Liver (tissue), 3 donors: ENCODE measurements at regions not wholly inside any gene's neighbourhood (a gene's known extent, or its start where the extent isn't known, plus 50 kb on each side); places are given as distances from the start of the nearest gene placed in this dataset.

Experiments used
- CTCF ChIP-seq: fragments of 150-350 bp; IDR thresholded peaks from 2 replicates; pipeline ENCODE4 v1.5.1; 2017; ENCODE audit warnings: improper control_type of control experiment, low read depth, low read length; ENCODE audit not compliant: missing input control
- EGR1 ChIP-seq, 2 donors: IDR thresholded peaks; 2 replicates each; pipeline ENCODE4 v1.6.1; 2016 to 2018; ENCODE audit warnings: antibody characterized with exemption in 2 of 2, low read depth in 2 of 2
- FOXA1 ChIP-seq: IDR thresholded peaks from 2 replicates; pipeline ENCODE4 v1.6.1; 2016; ENCODE audit warnings: antibody characterized with exemption
- TAF1 ChIP-seq: conservative IDR thresholded peaks from 2 replicates; pipeline ENCODE4 v1.6.1; 2016; ENCODE audit warnings: antibody characterized with exemption, mild to moderate bottlenecking
- YY1 ChIP-seq: IDR thresholded peaks from 2 replicates; pipeline ENCODE4 v1.6.1; 2016; ENCODE audit warnings: antibody characterized with exemption, mild to moderate bottlenecking
- donor health status: healthy.
- donor health status: healthy.

GRCh38 chr11:42661942-42662341, 649.9 kb upstream of the API5 start:
- no peak for TF ChIP-seq CTCF
- TF ChIP-seq FOXA1, result no peak
- TF ChIP-seq TAF1, result no peak
- TF ChIP-seq YY1, result no peak
- no peak for TF ChIP-seq EGR1 (IDR thresholded peaks at IDR 0.05; ENCODE audit: low read depth in 2 of 2)
